ENCODE measurements at regions not wholly inside any gene's neighbourhood (a gene's known extent, or its start where the extent isn't known, plus 50 kb on each side); places are given as distances from the start of the nearest gene placed in this dataset.

- TF ChIP-seq, protein P1, sequence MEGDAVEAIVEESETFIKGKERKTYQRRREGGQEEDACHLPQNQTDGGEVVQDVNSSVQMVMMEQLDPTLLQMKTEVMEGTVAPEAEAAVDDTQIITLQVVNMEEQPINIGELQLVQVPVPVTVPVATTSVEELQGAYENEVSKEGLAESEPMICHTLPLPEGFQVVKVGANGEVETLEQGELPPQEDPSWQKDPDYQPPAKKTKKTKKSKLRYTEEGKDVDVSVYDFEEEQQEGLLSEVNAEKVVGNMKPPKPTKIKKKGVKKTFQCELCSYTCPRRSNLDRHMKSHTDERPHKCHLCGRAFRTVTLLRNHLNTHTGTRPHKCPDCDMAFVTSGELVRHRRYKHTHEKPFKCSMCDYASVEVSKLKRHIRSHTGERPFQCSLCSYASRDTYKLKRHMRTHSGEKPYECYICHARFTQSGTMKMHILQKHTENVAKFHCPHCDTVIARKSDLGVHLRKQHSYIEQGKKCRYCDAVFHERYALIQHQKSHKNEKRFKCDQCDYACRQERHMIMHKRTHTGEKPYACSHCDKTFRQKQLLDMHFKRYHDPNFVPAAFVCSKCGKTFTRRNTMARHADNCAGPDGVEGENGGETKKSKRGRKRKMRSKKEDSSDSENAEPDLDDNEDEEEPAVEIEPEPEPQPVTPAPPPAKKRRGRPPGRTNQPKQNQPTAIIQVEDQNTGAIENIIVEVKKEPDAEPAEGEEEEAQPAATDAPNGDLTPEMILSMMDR (IDR thresholded peaks at IDR 0.05; ENCODE audit: poor library complexity), result no peak
- no peak for TF ChIP-seq EZH2 (IDR thresholded peaks at IDR 0.05; ENCODE audit: borderline replicate concordance)
- no peak for TF ChIP-seq EZH2phosphoT487 (IDR thresholded peaks at IDR 0.05; ENCODE audit: low read depth, severe bottlenecking, unreplicated experiment)
Observed at GRCh38 chr4:186775902-186776301, 52.2 kb upstream of the FAT1 start.

Measured in hepatocyte (in vitro differentiated cells).